HFFc6 (cell line): ENCODE measurements at regions not wholly inside any gene's neighbourhood (a gene's known extent, or its start where the extent isn't known, plus 50 kb on each side); places are given as distances from the start of the nearest gene placed in this dataset.

Experiments
- DNase-seq: peaks from one replicate; pipeline ENCODE4 v3.0.0-alpha.2; 2018
- H3K27ac Mint-ChIP-seq: 2 replicates; pipeline ENCODE4 v1.8.0; 2020; ENCODE audit warnings: mild to moderate bottlenecking, mixed read lengths
- H3K27me3 Mint-ChIP-seq: 2 replicates; pipeline ENCODE4 v1.8.0; 2021; ENCODE audit warnings: mild to moderate bottlenecking, moderate library complexity, mixed read lengths; ENCODE audit not compliant: insufficient read depth
- H3K36me3 Mint-ChIP-seq: 2 replicates; pipeline ENCODE4 v1.8.0; 2021; ENCODE audit warnings: low read depth, mixed read lengths
- H3K4me1 Mint-ChIP-seq: 2 replicates; pipeline ENCODE4 v1.8.0; 2020; ENCODE audit warnings: low read depth, mixed read lengths
- H3K4me3 Mint-ChIP-seq: 2 replicates; pipeline ENCODE4 v1.8.0; 2020; ENCODE audit warnings: mild to moderate bottlenecking, moderate library complexity, mixed read lengths
- H3K9me3 Mint-ChIP-seq: 2 replicates; pipeline ENCODE4 v1.8.0; 2020; ENCODE audit warnings: mild to moderate bottlenecking, mixed read lengths
- TF ChIP-seq, protein P1 (sequence below): fragments of 200-600 bp; sonication (generic); IDR thresholded peaks from 2 replicates; pipeline ENCODE4 v1.5.0; 2021; ENCODE audit warnings: antibody characterized with exemption, mild to moderate bottlenecking

GRCh38 chr4:158016511-158016910 is 156.3 kb downstream of the GASK1B start:
- Mint-ChIP-seq H3K36me3 (peaks cover 4% of the 10 kb centered on the region), H3K27me3 (no peaks in the 10 kb centered on the region), H3K27ac (no peak overlapping the region; the same call in 1 of the 2 replicates), H3K9me3 (no peaks in the 10 kb centered on the region), H3K4me3 (no peak overlapping the region), H3K4me1 (peaks cover 68% of the 10 kb centered on the region)
- peak; percentile 8 for DNase-seq
- TF ChIP-seq, protein P1, sequence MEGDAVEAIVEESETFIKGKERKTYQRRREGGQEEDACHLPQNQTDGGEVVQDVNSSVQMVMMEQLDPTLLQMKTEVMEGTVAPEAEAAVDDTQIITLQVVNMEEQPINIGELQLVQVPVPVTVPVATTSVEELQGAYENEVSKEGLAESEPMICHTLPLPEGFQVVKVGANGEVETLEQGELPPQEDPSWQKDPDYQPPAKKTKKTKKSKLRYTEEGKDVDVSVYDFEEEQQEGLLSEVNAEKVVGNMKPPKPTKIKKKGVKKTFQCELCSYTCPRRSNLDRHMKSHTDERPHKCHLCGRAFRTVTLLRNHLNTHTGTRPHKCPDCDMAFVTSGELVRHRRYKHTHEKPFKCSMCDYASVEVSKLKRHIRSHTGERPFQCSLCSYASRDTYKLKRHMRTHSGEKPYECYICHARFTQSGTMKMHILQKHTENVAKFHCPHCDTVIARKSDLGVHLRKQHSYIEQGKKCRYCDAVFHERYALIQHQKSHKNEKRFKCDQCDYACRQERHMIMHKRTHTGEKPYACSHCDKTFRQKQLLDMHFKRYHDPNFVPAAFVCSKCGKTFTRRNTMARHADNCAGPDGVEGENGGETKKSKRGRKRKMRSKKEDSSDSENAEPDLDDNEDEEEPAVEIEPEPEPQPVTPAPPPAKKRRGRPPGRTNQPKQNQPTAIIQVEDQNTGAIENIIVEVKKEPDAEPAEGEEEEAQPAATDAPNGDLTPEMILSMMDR: no peak

- DNase-seq: peak; percentile 56
- H3K4me1 Mint-ChIP-seq: peaks cover 55% of the 10 kb centered on the region
- TF ChIP-seq, protein P1: no peak
- H3K27ac Mint-ChIP-seq: peak overlapping the region; percentile 73
- no peak overlapping the region for H3K4me3 Mint-ChIP-seq
- peaks cover 4% of the 10 kb centered on the region for H3K36me3 Mint-ChIP-seq
- H3K27me3 Mint-ChIP-seq: no peaks in the 10 kb centered on the region
- no peaks in the 10 kb centered on the region for H3K9me3 Mint-ChIP-seq
Measured at GRCh38 chr4:158015241-158015640, 157.6 kb downstream of the GASK1B start.

GRCh38 chr4:158013858-158014257 is 159.0 kb downstream of the GASK1B start:
- no peak overlapping the region for H3K4me3 Mint-ChIP-seq
- peaks cover 4% of the 10 kb centered on the region for H3K36me3 Mint-ChIP-seq
- H3K27me3 Mint-ChIP-seq: no peaks in the 10 kb centered on the region
- peak; percentile 80 for DNase-seq
- TF ChIP-seq, protein P1: no peak
- H3K4me1 Mint-ChIP-seq: peaks cover 47% of the 10 kb centered on the region
- H3K27ac Mint-ChIP-seq: peak overlapping the region; percentile 61
- no peaks in the 10 kb centered on the region for H3K9me3 Mint-ChIP-seq

GRCh38 chr4:158010361-158010760 is 162.5 kb downstream of the GASK1B start:
- peaks cover 31% of the 10 kb centered on the region for H3K4me1 Mint-ChIP-seq
- H3K4me3 Mint-ChIP-seq: no peak overlapping the region
- H3K9me3 Mint-ChIP-seq: no peaks in the 10 kb centered on the region
- no peak overlapping the region for H3K27ac Mint-ChIP-seq
- DNase-seq: no peak
- H3K36me3 Mint-ChIP-seq: peaks cover 4% of the 10 kb centered on the region
- no peaks in the 10 kb centered on the region for H3K27me3 Mint-ChIP-seq
- TF ChIP-seq, protein P1: no peak

DNA sequence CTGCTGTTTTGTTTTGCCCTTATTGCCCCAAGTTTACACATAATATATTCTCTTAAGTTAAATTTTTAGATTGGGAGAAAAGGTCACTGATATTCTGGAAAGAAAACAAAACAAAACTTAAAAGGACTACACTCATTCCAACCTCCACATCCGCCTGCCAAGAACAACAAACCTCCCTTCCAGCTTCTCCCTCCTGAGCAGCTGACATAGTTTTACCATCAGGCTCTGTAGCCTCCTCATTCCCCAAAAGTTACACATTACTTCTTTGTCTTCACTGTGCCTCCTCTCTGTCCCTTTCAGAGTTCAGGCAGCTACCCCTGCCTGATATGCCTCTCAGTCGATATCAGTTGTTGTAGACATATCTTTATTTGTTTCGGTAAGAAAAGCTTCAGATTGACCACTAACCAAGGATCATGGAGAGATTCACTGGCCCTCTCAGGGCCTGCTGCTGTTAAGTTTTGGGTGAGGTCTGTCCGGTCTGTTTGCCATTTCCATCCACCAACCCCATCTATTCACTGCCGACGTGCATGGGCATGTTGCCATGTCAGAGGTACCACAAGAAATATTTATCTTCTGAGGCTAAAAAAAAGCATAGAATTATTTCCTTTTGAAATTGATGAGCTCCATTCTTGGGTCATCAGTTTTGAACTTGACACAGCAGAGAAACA is 164.1 kb downstream of the GASK1B start:
- Mint-ChIP-seq H3K4me3 (no peak overlapping the region), H3K27ac (no peak overlapping the region), H3K27me3 (no peaks in the 10 kb centered on the region), H3K9me3 (no peaks in the 10 kb centered on the region), H3K36me3 (peaks cover 4% of the 10 kb centered on the region), H3K4me1 (peaks cover 17% of the 10 kb centered on the region)
- DNase-seq: no peak
- TF ChIP-seq, protein P1: no peak
